ENCODE measurements at regions not wholly inside any gene's neighbourhood (a gene's known extent, or its start where the extent isn't known, plus 50 kb on each side); places are given as distances from the start of the nearest gene placed in this dataset.

- ATAC-seq (no peak), DNase-seq (no peak), FAIRE-seq (no peak)
- no peaks in the 10 kb centered on the region for H3K4me1 ChIP-seq
- no peaks in the 10 kb centered on the region for H3K36me3 ChIP-seq
- no peak for TF ChIP-seq CTCF (IDR thresholded peaks at IDR 0.05)
- WGBS, 2 donors, result 60 to 71% methylated on average over 4 of the region's 4 CpGs
- peaks cover 0 to 1% (median 0%) of the 10 kb centered on the region in 4 donors for H3K27me3 ChIP-seq
- H3K27ac ChIP-seq, result no peak overlapping the region
- H3K4me3 ChIP-seq, result no peak overlapping the region
- H3K9me3 ChIP-seq, result no peaks in the 10 kb centered on the region
- intact Hi-C loops (cut with DNase I), result no loop called here
Observed at GRCh38 chr19:31118986-31119385, 230.2 kb downstream of the TSHZ3 start.

GRCh38 chr19:31118287-31118955, 230.8 kb downstream of the TSHZ3 start:
- FAIRE-seq (no peak), ATAC-seq (peak in 2 of 4 donors; percentile 29 to 59), DNase-seq (peak in 1 of 6 donors; percentile 24)
- no peak for TF ChIP-seq CTCF (IDR thresholded peaks at IDR 0.05)
- peaks cover 0 to 6% (median 0%) of the 10 kb centered on the region in 4 donors for H3K27me3 ChIP-seq
- H3K9me3 ChIP-seq, result no peaks in the 10 kb centered on the region
- H3K4me1 ChIP-seq, result no peaks in the 10 kb centered on the region
- 49 to 58% methylated on average over 15 of the region's 15 CpGs for WGBS, 2 donors
- intact Hi-C loops (cut with DNase I), result no loop called here
- H3K27ac ChIP-seq, result no peak overlapping the region
- H3K36me3 ChIP-seq, result no peaks in the 10 kb centered on the region
- no peak overlapping the region for H3K4me3 ChIP-seq

GRCh38 chr19:31114585-31114984, 234.7 kb downstream of the TSHZ3 start:
- ATAC-seq (no peak), FAIRE-seq (no peak), DNase-seq (no peak)
- TF ChIP-seq CTCF (IDR thresholded peaks at IDR 0.05), result no peak
- Histone ChIP-seq H3K36me3 (no peaks in the 10 kb centered on the region), H3K27me3 (peaks cover 0 to 6% (median 2%) of the 10 kb centered on the region in 4 donors), H3K9me3 (no peaks in the 10 kb centered on the region), H3K27ac (no peak overlapping the region), H3K4me1 (no peaks in the 10 kb centered on the region), H3K4me3 (no peak overlapping the region)
- intact Hi-C loops (cut with DNase I), result no loop called here

GRCh38 chr19:31113293-31113692, 235.9 kb downstream of the TSHZ3 start:
- WGBS, 2 donors, result 36 to 61% methylated on average over 1 of the region's 1 CpG
- DNase-seq (no peak), ATAC-seq (no peak), FAIRE-seq (no peak)
- Histone ChIP-seq H3K27me3 (peaks cover 0 to 6% (median 2%) of the 10 kb centered on the region in 4 donors), H3K27ac (no peak overlapping the region), H3K4me1 (no peaks in the 10 kb centered on the region), H3K36me3 (no peaks in the 10 kb centered on the region), H3K4me3 (no peak overlapping the region), H3K9me3 (no peaks in the 10 kb centered on the region)
- TF ChIP-seq CTCF (IDR thresholded peaks at IDR 0.05), result no peak
- intact Hi-C loops (cut with DNase I), result no loop called here

- no peaks in the 10 kb centered on the region for H3K4me1 ChIP-seq
- no peak for DNase-seq
- ATAC-seq, result no peak
- no peaks in the 10 kb centered on the region for H3K36me3 ChIP-seq
- no peak overlapping the region for H3K4me3 ChIP-seq
- intact Hi-C loops (cut with DNase I), result no loop called here
- no peak for TF ChIP-seq CTCF (IDR thresholded peaks at IDR 0.05)
- WGBS, 2 donors, result 67 to 70% methylated on average over 9 of the region's 9 CpGs
- H3K9me3 ChIP-seq, result no peaks in the 10 kb centered on the region
- H3K27me3 ChIP-seq, result peaks cover 0 to 6% (median 2%) of the 10 kb centered on the region in 4 donors
- H3K27ac ChIP-seq, result no peak overlapping the region
- FAIRE-seq, result no peak
Observed at GRCh38 chr19:31112158-31112557, 237.1 kb downstream of the TSHZ3 start.
